VCaP (cell line): ENCODE measurements at regions not wholly inside any gene's neighbourhood (a gene's known extent, or its start where the extent isn't known, plus 50 kb on each side); places are given as distances from the start of the nearest gene placed in this dataset.
"Not testable (repeated sequence)": the region's sequence is repeated elsewhere in the genome, so short reads cannot be mapped to it uniquely, and the experiment has no call there.

ENCODE experiments used
- H3K27ac ChIP-seq: fragments of 450-650 bp; 2 replicates; pipeline ENCODE4 v1.5.1; 2017
- TF ChIP-seq, protein P1 (sequence below): fragments of 450-650 bp; conservative IDR thresholded peaks from 2 replicates; pipeline ENCODE4 v1.5.1; 2017; ENCODE audit warnings: mild to moderate bottlenecking, moderate library complexity

DNA sequence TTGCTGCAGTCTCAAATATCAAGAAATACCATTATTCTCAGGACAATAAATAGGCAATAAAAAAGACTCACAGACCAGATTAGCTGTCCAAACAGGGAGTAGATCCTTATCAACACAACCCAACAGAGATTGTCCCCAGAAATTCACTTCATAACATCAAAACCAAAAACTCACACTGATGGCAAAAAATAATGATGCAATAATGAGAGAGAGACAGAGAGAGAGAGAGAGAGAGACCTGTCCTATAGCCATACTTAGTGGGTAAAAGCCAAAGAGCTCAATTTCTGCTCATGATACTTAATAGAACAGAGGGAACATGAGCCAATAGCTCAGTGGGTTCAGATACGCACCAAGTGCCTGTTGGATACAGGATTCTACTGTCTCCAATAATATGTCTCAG lies 244.5 kb downstream of the FAM72C start:
- TF ChIP-seq, protein P1, sequence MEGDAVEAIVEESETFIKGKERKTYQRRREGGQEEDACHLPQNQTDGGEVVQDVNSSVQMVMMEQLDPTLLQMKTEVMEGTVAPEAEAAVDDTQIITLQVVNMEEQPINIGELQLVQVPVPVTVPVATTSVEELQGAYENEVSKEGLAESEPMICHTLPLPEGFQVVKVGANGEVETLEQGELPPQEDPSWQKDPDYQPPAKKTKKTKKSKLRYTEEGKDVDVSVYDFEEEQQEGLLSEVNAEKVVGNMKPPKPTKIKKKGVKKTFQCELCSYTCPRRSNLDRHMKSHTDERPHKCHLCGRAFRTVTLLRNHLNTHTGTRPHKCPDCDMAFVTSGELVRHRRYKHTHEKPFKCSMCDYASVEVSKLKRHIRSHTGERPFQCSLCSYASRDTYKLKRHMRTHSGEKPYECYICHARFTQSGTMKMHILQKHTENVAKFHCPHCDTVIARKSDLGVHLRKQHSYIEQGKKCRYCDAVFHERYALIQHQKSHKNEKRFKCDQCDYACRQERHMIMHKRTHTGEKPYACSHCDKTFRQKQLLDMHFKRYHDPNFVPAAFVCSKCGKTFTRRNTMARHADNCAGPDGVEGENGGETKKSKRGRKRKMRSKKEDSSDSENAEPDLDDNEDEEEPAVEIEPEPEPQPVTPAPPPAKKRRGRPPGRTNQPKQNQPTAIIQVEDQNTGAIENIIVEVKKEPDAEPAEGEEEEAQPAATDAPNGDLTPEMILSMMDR = no peak
- H3K27ac ChIP-seq = no peak overlapping the region

DNA sequence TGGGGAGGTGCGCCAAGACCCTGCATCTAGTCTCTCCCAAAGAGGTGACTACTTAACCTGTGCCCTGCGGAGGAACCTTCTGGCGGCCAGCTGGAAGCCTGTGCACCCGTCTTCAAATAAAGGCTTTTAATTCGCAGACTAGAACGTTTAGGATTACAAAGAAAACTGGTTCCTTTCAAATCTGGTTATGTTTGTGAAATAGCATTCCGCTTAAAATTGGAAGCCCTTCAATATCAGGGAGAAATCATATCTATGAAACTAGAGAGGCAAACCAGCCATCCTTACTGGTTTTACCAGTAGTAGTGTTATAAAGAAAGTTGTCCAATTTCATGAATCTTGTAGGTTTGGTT lies 250.8 kb downstream of the FAM72C start:
- no peak overlapping the region for H3K27ac ChIP-seq
- TF ChIP-seq, protein P1 = no peak

DNA sequence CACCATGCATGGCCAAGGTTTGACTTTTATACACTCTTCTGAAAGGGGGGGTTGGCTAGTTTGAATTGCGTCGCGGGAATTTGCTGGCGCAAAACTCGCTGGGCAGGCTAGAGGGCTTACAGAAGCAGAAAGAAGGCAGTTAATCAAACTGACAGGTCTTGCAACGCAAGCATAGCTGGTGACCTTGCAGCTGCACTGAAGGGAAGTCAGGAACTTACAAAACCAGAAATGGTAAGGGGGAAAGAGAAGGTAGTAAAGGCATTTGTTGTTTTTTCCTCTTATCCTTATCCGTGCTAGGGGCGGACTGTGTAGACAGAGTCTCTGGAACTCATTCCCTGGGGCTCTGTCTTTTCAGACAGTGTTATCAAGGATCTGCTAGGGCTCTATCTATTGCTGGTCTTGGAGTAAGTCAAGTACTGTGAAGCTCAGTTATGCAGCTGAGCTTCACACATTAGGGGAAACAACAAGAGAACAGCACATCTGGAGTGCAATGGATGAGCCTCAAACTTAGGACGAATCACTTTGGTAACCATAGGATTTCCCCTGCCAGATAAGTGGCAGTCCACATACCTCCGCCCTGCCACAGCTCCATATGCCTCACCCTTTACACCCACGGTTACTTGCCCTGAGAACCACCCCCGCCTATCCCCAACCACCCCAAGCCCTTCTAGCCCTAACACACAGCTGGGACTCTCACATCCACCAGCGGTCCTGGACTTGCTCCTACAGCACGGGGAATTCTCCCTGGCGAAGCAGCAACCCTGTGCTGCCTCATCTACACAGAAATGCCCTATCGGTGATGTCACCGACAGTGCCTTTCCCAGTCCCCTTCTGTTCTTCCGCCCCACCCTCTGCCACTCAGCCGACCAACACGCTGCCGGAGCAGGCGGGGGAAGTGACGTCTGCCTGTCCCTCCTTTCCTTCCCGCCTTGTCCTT lies 251.4 kb downstream of the FAM72C start:
- no peak overlapping the region for H3K27ac ChIP-seq
- TF ChIP-seq, protein P1 = no peak

DNA sequence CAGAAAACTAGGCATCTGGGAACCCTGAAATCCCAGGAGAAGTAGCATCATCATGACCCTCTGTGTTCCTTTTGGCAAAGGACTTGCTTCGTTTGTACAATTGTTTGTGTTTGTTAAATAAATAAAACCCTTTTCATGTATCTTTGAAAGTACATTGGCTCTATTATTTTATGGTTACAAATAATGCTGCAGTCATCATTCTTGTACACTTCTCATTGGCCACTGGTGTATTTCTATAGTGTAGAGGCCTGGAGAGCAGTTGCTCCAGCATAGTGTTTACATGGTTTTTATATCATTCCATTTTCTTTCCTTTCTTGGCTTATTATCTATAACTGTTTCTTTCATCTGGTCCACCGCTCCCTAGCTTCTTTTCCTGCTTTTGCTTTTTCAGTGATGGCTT lies 253.3 kb downstream of the FAM72C start:
- H3K27ac ChIP-seq = no peak overlapping the region
- TF ChIP-seq, protein P1 = no peak

DNA sequence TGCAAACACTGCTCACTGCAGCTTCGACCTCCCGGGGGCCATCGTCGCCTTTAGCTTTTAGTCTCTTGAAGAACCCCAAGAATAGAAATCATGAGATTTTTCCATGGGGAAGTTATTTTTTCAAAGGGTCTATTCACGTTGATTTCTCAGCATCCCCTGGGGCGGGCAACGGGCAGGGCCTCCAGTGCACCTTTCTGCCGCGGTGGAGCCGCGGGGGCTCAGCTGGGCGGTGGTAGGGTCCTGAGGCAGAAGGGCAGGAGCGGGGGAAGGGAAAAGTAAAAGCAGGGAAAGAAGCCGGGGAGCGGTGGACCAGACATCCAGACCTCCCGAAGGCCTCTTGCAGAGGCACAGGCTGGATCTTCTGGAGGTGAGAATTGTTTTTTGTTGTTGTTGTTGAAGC lies 253.8 kb downstream of the FAM72C start:
- H3K27ac ChIP-seq = no peak overlapping the region
- TF ChIP-seq, protein P1 = no peak

DNA sequence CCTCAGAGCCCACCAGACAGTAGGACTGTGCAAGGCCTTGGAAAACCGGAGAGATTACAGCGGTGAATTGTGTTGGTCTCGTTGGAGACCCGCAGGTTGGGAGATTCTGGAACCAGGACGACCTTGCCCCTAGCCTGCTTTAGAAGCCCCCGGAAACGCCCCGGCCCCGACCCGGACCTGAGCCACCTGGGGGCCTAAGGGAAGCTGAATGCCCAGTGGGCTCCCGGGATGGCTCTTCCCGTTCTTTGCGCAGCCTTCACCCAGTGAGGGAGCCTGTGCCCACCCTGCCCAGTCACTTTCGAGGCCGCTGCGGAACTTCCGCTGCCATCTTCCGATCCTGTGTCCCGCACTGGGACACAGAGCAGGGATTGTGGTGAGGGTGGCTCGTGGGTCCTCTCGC lies 254.4 kb downstream of the FAM72C start:
- no peak overlapping the region for H3K27ac ChIP-seq
- TF ChIP-seq, protein P1 = no peak

DNA sequence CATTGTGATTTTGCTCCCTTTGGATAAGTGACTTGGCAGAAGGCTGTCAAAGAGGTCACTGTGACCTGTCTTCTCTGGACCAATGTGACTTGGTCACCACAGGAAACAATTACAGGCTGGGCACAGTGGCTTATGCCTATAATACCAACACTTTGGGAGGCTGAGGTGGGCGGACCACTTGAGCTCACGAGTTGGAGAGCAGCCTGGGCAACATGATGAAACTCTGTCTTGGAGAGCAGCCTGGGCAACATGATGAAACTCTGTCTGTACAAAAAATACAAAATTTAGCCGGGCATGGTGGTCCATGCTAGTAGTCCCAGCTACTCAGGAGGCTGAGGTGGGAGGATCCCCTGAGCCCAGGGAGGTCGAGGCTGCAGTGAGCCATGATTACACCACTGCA lies 256.9 kb downstream of the FAM72C start:
- not testable (repeated sequence) for H3K27ac ChIP-seq

DNA sequence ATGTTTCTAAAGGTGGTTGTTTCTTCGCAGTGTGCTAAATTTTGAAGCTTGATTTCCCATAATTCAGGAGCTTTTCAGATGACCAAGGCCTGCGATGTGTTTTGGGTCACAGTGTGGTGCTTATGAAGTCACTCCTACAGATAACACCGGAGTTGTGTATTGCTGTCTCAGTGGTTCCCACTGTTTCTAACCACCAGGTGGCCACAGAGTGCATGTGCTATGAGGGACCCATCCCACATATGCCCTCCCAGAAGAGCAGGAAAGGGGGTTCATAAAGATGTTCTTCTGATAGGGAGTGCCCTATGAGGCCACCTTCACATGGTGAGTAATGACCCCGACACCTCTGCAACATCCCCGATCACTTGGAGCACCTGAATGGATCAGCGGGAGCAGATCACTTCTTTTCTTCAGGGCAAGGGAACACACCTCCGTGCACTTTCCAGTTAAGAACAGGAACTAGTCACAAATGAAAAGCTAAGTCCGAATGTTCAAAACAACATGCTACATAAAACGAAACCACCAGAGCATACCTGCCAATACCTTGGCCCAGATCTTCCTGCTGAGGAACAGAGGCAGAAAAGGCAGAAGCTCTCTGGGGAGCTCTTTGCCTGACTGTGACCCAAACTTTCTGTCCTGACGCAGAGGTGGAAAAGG lies 262.1 kb downstream of the FAM72C start:
- not testable (repeated sequence) for H3K27ac ChIP-seq
- TF ChIP-seq, protein P1 = peak; percentile 60

DNA sequence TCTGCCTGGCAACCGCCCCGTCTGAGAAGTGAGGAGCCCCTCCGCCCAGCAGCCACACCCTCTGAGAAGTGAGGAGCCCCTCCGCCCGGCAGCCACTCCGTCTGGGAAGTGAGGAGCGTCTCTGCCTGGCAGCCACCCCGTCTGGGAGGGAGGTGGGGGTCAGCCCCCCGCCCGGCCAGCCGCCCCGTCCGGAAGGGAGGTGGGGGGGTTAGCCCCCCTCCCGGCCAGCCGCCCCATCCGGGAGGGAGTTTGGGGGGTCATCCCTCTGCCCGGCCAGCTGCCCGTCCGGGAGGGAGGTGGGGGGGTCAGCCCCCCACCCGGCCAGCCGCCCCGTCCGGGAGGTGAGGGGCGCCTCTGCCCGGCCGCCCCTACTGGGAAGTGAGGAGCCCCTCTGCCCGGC lies 269.0 kb downstream of the FAM72C start:
- not testable (repeated sequence) for H3K27ac ChIP-seq
